ENCODE measurements at regions not wholly inside any gene's neighbourhood (a gene's known extent, or its start where the extent isn't known, plus 50 kb on each side); places are given as distances from the start of the nearest gene placed in this dataset.

DNA sequence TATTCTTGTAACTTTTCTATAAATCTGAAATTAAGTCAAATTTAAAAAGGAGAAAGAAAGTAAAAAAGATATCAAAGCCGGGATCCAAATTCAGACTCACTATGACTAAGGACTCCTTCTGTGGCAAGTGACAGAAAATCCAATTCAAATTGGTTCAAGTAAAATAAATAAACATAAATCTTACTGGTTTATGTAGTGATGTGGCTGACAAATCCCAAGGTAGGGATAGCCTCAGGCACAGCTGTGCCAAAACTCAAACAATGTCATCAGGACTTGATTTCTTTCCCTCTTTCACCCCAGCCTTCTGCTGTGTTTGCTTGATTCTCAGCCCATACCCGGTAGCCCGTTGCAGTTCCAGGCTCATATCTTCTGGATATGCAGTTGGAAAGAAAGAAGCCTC is 284.6 kb downstream of the SP3 start:
- TF ChIP-seq ZFP36L2 (CRISPR knock-in tag; IDR thresholded peaks at IDR 0.05) = no peak
- TF ChIP-seq PPARG (CRISPR knock-in tag; conservative IDR thresholded peaks at IDR 0.05) = no peak
- TF ChIP-seq, protein P1, sequence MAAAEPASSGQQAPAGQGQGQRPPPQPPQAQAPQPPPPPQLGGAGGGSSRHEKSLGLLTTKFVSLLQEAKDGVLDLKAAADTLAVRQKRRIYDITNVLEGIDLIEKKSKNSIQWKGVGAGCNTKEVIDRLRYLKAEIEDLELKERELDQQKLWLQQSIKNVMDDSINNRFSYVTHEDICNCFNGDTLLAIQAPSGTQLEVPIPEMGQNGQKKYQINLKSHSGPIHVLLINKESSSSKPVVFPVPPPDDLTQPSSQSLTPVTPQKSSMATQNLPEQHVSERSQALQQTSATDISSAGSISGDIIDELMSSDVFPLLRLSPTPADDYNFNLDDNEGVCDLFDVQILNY (CRISPR knock-in tag; conservative IDR thresholded peaks at IDR 0.05) = no peak
- no peak for TF ChIP-seq FOXM1 (CRISPR knock-in tag; IDR thresholded peaks at IDR 0.05)
- TF ChIP-seq MAFK (conservative IDR thresholded peaks at IDR 0.05 in 1 of 2, IDR thresholded peaks at IDR 0.05 in 1 of 2; ENCODE audit: low read length in 2 of 2) = no peak
- TF ChIP-seq, protein P2, sequence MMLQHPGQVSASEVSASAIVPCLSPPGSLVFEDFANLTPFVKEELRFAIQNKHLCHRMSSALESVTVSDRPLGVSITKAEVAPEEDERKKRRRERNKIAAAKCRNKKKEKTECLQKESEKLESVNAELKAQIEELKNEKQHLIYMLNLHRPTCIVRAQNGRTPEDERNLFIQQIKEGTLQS (CRISPR knock-in tag; IDR thresholded peaks at IDR 0.05) = no peak
- TF ChIP-seq, protein P3, sequence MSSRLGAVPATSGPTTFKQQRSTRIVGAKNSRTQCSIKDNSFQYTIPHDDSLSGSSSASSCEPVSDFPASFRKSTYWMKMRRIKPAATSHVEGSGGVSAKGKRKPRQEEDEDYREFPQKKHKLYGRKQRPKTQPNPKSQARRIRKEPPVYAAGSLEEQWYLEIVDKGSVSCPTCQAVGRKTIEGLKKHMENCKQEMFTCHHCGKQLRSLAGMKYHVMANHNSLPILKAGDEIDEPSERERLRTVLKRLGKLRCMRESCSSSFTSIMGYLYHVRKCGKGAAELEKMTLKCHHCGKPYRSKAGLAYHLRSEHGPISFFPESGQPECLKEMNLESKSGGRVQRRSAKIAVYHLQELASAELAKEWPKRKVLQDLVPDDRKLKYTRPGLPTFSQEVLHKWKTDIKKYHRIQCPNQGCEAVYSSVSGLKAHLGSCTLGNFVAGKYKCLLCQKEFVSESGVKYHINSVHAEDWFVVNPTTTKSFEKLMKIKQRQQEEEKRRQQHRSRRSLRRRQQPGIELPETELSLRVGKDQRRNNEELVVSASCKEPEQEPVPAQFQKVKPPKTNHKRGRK (CRISPR knock-in tag; IDR thresholded peaks at IDR 0.05) = no peak
- TF ChIP-seq, protein P4, sequence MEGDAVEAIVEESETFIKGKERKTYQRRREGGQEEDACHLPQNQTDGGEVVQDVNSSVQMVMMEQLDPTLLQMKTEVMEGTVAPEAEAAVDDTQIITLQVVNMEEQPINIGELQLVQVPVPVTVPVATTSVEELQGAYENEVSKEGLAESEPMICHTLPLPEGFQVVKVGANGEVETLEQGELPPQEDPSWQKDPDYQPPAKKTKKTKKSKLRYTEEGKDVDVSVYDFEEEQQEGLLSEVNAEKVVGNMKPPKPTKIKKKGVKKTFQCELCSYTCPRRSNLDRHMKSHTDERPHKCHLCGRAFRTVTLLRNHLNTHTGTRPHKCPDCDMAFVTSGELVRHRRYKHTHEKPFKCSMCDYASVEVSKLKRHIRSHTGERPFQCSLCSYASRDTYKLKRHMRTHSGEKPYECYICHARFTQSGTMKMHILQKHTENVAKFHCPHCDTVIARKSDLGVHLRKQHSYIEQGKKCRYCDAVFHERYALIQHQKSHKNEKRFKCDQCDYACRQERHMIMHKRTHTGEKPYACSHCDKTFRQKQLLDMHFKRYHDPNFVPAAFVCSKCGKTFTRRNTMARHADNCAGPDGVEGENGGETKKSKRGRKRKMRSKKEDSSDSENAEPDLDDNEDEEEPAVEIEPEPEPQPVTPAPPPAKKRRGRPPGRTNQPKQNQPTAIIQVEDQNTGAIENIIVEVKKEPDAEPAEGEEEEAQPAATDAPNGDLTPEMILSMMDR (CRISPR knock-in tag; IDR thresholded peaks at IDR 0.05) = no peak
- no peak for TF ChIP-seq SATB2 (CRISPR knock-in tag; IDR thresholded peaks at IDR 0.05)
- no peak for TF ChIP-seq PHF8 (CRISPR knock-in tag; IDR thresholded peaks at IDR 0.05)
- TF ChIP-seq ZNF792 (CRISPR knock-in tag; IDR thresholded peaks at IDR 0.05) = no peak
- TF ChIP-seq TAF1 (CRISPR knock-in tag; IDR thresholded peaks at IDR 0.05) = no peak
- TF ChIP-seq NR3C1 (CRISPR knock-in tag; IDR thresholded peaks at IDR 0.05) = no peak
- no peak for TF ChIP-seq ZBTB21 (CRISPR knock-in tag; IDR thresholded peaks at IDR 0.05)

Data from HepG2 (cell line).